K562 (cell line): ENCODE measurements at regions not wholly inside any gene's neighbourhood (a gene's known extent, or its start where the extent isn't known, plus 50 kb on each side); places are given as distances from the start of the nearest gene placed in this dataset.

Experiments
- ATAC-seq: fragments of 200-7000 bp; cut with Tn5 transposase; 3 replicates; pipeline ENCODE4 v1.9.1; 2020; ENCODE audit warnings: moderate library complexity
- BruUV-seq: library from RNA; stranded (reverse); fragments of 400-500 nt; replicated peaks from 2 replicates; lab custom pipeline; 2021; lab: Mats Ljungman, UMichigan
- CTCF ChIA-PET: fragments of 300-600 bp; formaldehyde crosslinking; extraction: SDS; loops from one replicate; lab custom pipeline; 2021; ENCODE audit warnings: low intra/inter-chr PET ratio; lab: Yijun Ruan, JAX
- POLR2A ChIA-PET: fragments of 300-600, 350-650 bp; sonication (Branson Sonifier 250); formaldehyde crosslinking; extraction: SDS; loops from one replicate; lab custom pipeline; 2021; ENCODE audit warnings: antibody characterized with exemption, inconsistent platforms; lab: Yijun Ruan, JAX
- DNase-seq, 4 experiments: peaks; one replicate each; pipeline versions ENCODE4 v3.0.0 to v3.0.0-alpha.2; 2011 to 2018; ENCODE audit warnings: low spot score in 3 of 4, mixed read lengths in 3 of 4; ENCODE audit errors: extremely low read depth in 1 of 4
- FAIRE-seq: peaks from 2 replicates; lab custom pipeline; 2011; peaks lifted over from hg19 to GRCh38; lab: Jason Lieb, UNC
- H2AFZ ChIP-seq: 2 replicates; pipeline ENCODE4 v1.6.0; 2011; ENCODE audit warnings: low read depth, low read length, control low read depth, inconsistent platforms
- H3K27ac ChIP-seq: fragments of 200-600 bp; 3 replicates; pipeline ENCODE4 v1.8.0; 2011; ENCODE audit warnings: low read depth, mild to moderate bottlenecking, control low read depth, inconsistent platforms, low read length, moderate library complexity, mixed read lengths; ENCODE audit errors: extremely low read depth
- H3K27me3 ChIP-seq, 2 experiments: fragments of 300-600 bp in 1 of 2; 2 replicates in 1 of 2; 3 replicates in 1 of 2; pipeline versions ENCODE4 v1.6.0 to v1.8.0; 2011; ENCODE audit warnings: inconsistent platforms in 2 of 2, low read length in 2 of 2, mild to moderate bottlenecking in 1 of 2, mixed read lengths in 1 of 2, moderate library complexity in 1 of 2; ENCODE audit not compliant: control insufficient read depth in 2 of 2, insufficient read depth in 2 of 2
- H3K36me3 ChIP-seq: fragments of 300-600 bp; 3 replicates; pipeline ENCODE4 v1.8.0; 2011; ENCODE audit warnings: mild to moderate bottlenecking, low read length, inconsistent platforms; ENCODE audit not compliant: control insufficient read depth, insufficient read depth
- H3K4me1 ChIP-seq, 2 experiments: fragments of 200-600 bp in 1 of 2; replicated peaks in 1 of 2; 2 replicates in 1 of 2; 3 replicates in 1 of 2; pipeline versions ENCODE4 v1.5.1 to v1.8.0; 2011; ENCODE audit warnings: inconsistent platforms in 2 of 2, low read length in 2 of 2, mild to moderate bottlenecking in 1 of 2, mixed read lengths in 1 of 2, moderate library complexity in 1 of 2; ENCODE audit not compliant: control insufficient read depth in 2 of 2, insufficient read depth in 2 of 2
- H3K4me2 ChIP-seq: 2 replicates; pipeline ENCODE4 v1.6.1; 2011; ENCODE audit warnings: low read length, control low read depth, inconsistent platforms, mixed read lengths; ENCODE audit not compliant: insufficient read depth
- H3K4me3 ChIP-seq: fragments of 200-600 bp; sonication (generic), shearing (Covaris generic); 2 replicates; pipeline ENCODE4 v1.5.1; 2016; ENCODE audit warnings: control low read depth, inconsistent platforms
- H3K79me2 ChIP-seq: fragments of 200-600 bp; 3 replicates; pipeline ENCODE4 v1.8.0; 2011; ENCODE audit warnings: low read length, inconsistent platforms; ENCODE audit not compliant: control insufficient read depth, insufficient read depth
- H3K9ac ChIP-seq, 2 experiments: 2 replicates each; pipeline versions ENCODE4 v1.6.0 to v1.6.1; 2011; ENCODE audit warnings: low read depth in 2 of 2, low read length in 2 of 2, control low read depth in 1 of 2, inconsistent platforms in 1 of 2, mild to moderate bottlenecking in 1 of 2, mixed read lengths in 1 of 2; ENCODE audit not compliant: insufficient read depth in 1 of 2
- H3K9me1 ChIP-seq: one replicate; pipeline ENCODE4 v1.6.0; 2011; ENCODE audit warnings: inconsistent platforms, mild to moderate bottlenecking, low read length, moderate library complexity; ENCODE audit not compliant: control insufficient read depth, insufficient read depth
- H3K9me3 ChIP-seq: replicated peaks from 2 replicates; pipeline ENCODE4 v1.5.1; 2011; ENCODE audit warnings: low read depth, low read length, inconsistent platforms; ENCODE audit not compliant: control insufficient read depth, insufficient read depth
- H4K20me1 ChIP-seq: replicated peaks from 2 replicates; pipeline ENCODE4 v1.6.1; 2011; ENCODE audit warnings: low read length, inconsistent platforms, mixed read lengths; ENCODE audit not compliant: control insufficient read depth, insufficient read depth
- ARID1B ChIP-seq: fragments of 450-650 bp; IDR thresholded peaks from 2 replicates; pipeline ENCODE4 v1.6.1; 2016; ENCODE audit warnings: antibody characterized with exemption, mild to moderate bottlenecking, inconsistent platforms
- BDP1 ChIP-seq: IDR thresholded peaks from 3 replicates; pipeline ENCODE4 v1.6.1; 2011; ENCODE audit not compliant: insufficient read length, insufficient read depth
- BMI1 ChIP-seq: fragments of 150-350 bp; IDR thresholded peaks from 2 replicates; pipeline ENCODE4 v1.6.1; 2014; ENCODE audit warnings: low read length
- BRD4 ChIP-seq: fragments of 200-600 bp; sonication (generic); IDR thresholded peaks from 2 replicates; pipeline ENCODE4 v1.6.1; 2017; ENCODE audit warnings: inconsistent platforms
- DACH1 ChIP-seq: fragments of 450-650 bp; IDR thresholded peaks from 2 replicates; pipeline ENCODE4 v1.6.1; 2018; ENCODE audit not compliant: partially characterized antibody
- HCFC1 ChIP-seq: IDR thresholded peaks from 2 replicates; pipeline ENCODE4 v1.6.1; 2012; ENCODE audit warnings: low read depth, low read length, improper control_type of control experiment
- NCOA1 ChIP-seq: fragments of 450-650 bp; IDR thresholded peaks from 2 replicates; pipeline ENCODE4 v1.6.1; 2016; ENCODE audit warnings: low read depth
- NCOA6 ChIP-seq: fragments of 450-650 bp; IDR thresholded peaks from 2 replicates; pipeline ENCODE4 v1.6.1; 2017; ENCODE audit warnings: mild to moderate bottlenecking
- NFE2L1 ChIP-seq: fragments of 450-650 bp; IDR thresholded peaks from 2 replicates; pipeline ENCODE4 v1.6.1; 2016; ENCODE audit warnings: missing genetic modification characterization, low read depth, mild to moderate bottlenecking, missing compliant biosample characterization, moderate library complexity, borderline replicate concordance
- PKNOX1 ChIP-seq: fragments of 450-650 bp; IDR thresholded peaks from 2 replicates; pipeline ENCODE4 v1.6.1; 2016
- PRPF4 ChIP-seq: fragments of 200-400 bp; formaldehyde crosslinking; IDR thresholded peaks from one replicate; pipeline ENCODE4 v1.6.1; 2017; ENCODE audit warnings: low read length, low read depth, mild to moderate bottlenecking; ENCODE audit not compliant: insufficient read depth, poor library complexity, severe bottlenecking
- SIRT6 ChIP-seq: IDR thresholded peaks from one replicate; pipeline ENCODE4 v1.6.1; 2012; ENCODE audit warnings: low read depth, mild to moderate bottlenecking, control low read depth, inconsistent platforms, low read length, moderate library complexity
- SMC3 ChIP-seq: conservative IDR thresholded peaks from 2 replicates; pipeline ENCODE4 v1.6.1; 2011; ENCODE audit warnings: low read depth, low read length, improper control_type of control experiment; ENCODE audit not compliant: insufficient read depth
- TCF7 ChIP-seq: sonication (generic); IDR thresholded peaks from 2 replicates; pipeline ENCODE4 v1.6.1; 2016; ENCODE audit warnings: antibody characterized with exemption, borderline replicate concordance
- ZNF124 ChIP-seq: sonication (generic); formaldehyde crosslinking; IDR thresholded peaks from 2 replicates; pipeline ENCODE4 v1.8.1; 2022; ENCODE audit warnings: missing genetic modification reagents
- ZNF23 ChIP-seq: fragments of 250-450 bp; sonication (Bioruptor Pico); IDR thresholded peaks from 2 replicates; pipeline ENCODE4 v1.4.0; 2020; ENCODE audit warnings: mild to moderate bottlenecking
- ZNF431 ChIP-seq: sonication (generic); formaldehyde crosslinking; IDR thresholded peaks from 2 replicates; pipeline ENCODE4 v1.8.0; 2022; ENCODE audit warnings: mild to moderate bottlenecking, missing genetic modification reagents
- ZNF511 ChIP-seq: sonication (generic); formaldehyde crosslinking; IDR thresholded peaks from 2 replicates; pipeline ENCODE4 v1.8.0; 2022; ENCODE audit warnings: mild to moderate bottlenecking, missing genetic modification reagents
- ZNF583 ChIP-seq: fragments of 250-450 bp; sonication (Bioruptor Pico); IDR thresholded peaks from 2 replicates; pipeline ENCODE4 v1.4.0; 2020
- WGBS: fragments of 100-300 bp; shearing (Covaris generic); methylation state at CpG from one replicate; pipeline ENCODE4 v1.1.6; 2016; ENCODE audit warnings: low coverage, mixed read lengths; ENCODE audit not compliant: insufficient coverage; ENCODE audit errors: missing lambda C conversion rate; 5-methylcytosine and 5-hydroxymethylcytosine counted together
- in situ Hi-C: fragments of 300-500 bp; cut with MboI; formaldehyde crosslinking; loops from 4 replicates; pipeline ENCODE4 v1.15.0; 2018; ENCODE audit warnings: inconsistent platforms, mixed read lengths
- intact Hi-C: fragments of 100-400 bp; cut with micrococcal nuclease; formaldehyde crosslinking; loops from 2 replicates; pipeline ENCODE4 v1.14.2; 2022

GRCh38 chr11:116648247-116649174, 124.3 kb downstream of the BUD13 start (continued):
- TF ChIP-seq PRPF4, result no peak
- no peak for TF ChIP-seq ZNF583 (CRISPR knock-in tag)
- no peak for TF ChIP-seq NCOA1
- TF ChIP-seq ZNF23, result no peak
- no peak for TF ChIP-seq ZNF431
- TF ChIP-seq TCF7, result no peak
- TF ChIP-seq ARID1B, result no peak

GRCh38 chr11:116647305-116648080, 125.3 kb downstream of the BUD13 start:
- 0 out of 2 replicates have a peak, but pooled peaks cover 2% of the 10 kb centered on the region for H4K20me1 ChIP-seq
- 1% methylated on average over 7 of the region's 7 CpGs for WGBS
- no peak overlapping the region for H3K27ac ChIP-seq
- no peaks in the 10 kb centered on the region for H3K9me3 ChIP-seq
- H3K4me1 ChIP-seq, result peaks cover 0 to 4% of the 10 kb centered on the region in 2 experiments; a peak in 3 of 5 replicates
- intact Hi-C loops, result loop anchor here (10.0 kb wide), 1 partner anchor 293 kb away; no protein-coding TSS in a partner anchor
- no peak overlapping the region for H2AFZ ChIP-seq
- FAIRE-seq (no peak), ATAC-seq (no peak), DNase-seq (no peak)
- no peak overlapping the region for H3K4me3 ChIP-seq
- H3K9ac ChIP-seq, result no peak overlapping the region
- POLR2A ChIA-PET, result no interaction called here
- no peaks in the 10 kb centered on the region for H3K36me3 ChIP-seq
- in situ Hi-C loops, result no loop called here
- no TSS peak for BruUV-seq
- no peak overlapping the region for H3K4me2 ChIP-seq
- no peaks in the 10 kb centered on the region for H3K9me1 ChIP-seq
- H3K27me3 ChIP-seq, result peaks cover 0 to 10% of the 10 kb centered on the region in 2 experiments; a peak in 1 of 5 replicates
- no peaks in the 10 kb centered on the region for H3K79me2 ChIP-seq
- CTCF ChIA-PET, result no interaction called here
- no peak for TF ChIP-seq BMI1
- no peak for TF ChIP-seq PKNOX1
- TF ChIP-seq BRD4, result no peak
- TF ChIP-seq SIRT6, result no peak
- TF ChIP-seq HCFC1, result no peak
- TF ChIP-seq DACH1, result no peak
- no peak for TF ChIP-seq NFE2L1
- TF ChIP-seq ZNF511, result no peak
- TF ChIP-seq BDP1, result no peak
- TF ChIP-seq NCOA6, result no peak
- no peak for TF ChIP-seq SMC3
- TF ChIP-seq ZNF124 (CRISPR knock-in tag), result no peak
